Gastrocnemius medialis (tissue), 4 donors: ENCODE measurements at regions not wholly inside any gene's neighbourhood (a gene's known extent, or its start where the extent isn't known, plus 50 kb on each side); places are given as distances from the start of the nearest gene placed in this dataset.

Experiments used
- CTCF ChIP-seq, 5 experiments: fragments of 450-650 bp in 3 of 5; fragments of 200-600 bp in 2 of 5; sonication (generic) in 2 of 5; IDR thresholded peaks in 4 of 5; conservative IDR thresholded peaks in 1 of 5; 1 replicate in 4 of 5; 2 replicates in 1 of 5; pipeline ENCODE4 v1.5.1; 2016 to 2019; ENCODE audit warnings: antibody characterized with exemption in 5 of 5, mild to moderate bottlenecking in 3 of 5, moderate library complexity in 3 of 5
- POLR2A ChIP-seq, 2 donors: fragments of 450-650 bp; IDR thresholded peaks; one replicate each; pipeline ENCODE4 v1.6.1; 2017; ENCODE audit warnings: antibody characterized with exemption in 2 of 2, mild to moderate bottlenecking in 2 of 2, moderate library complexity in 2 of 2

- no peak for TF ChIP-seq CTCF (IDR thresholded peaks at IDR 0.05 in 4 of 5, conservative IDR thresholded peaks at IDR 0.05 in 1 of 5)
- no peak for TF ChIP-seq POLR2A (IDR thresholded peaks at IDR 0.05)
Measured at GRCh38 chr6:159493231-159493897, 199.7 kb downstream of the SOD2 start.
